GM12892 (cell line): ENCODE measurements at regions not wholly inside any gene's neighbourhood (a gene's known extent, or its start where the extent isn't known, plus 50 kb on each side); places are given as distances from the start of the nearest gene placed in this dataset.

Experiments
- POLR2A ChIP-seq: IDR thresholded peaks from 2 replicates; pipeline ENCODE4 v1.6.1; 2011; ENCODE audit warnings: low read depth, low read length, control low read depth
- POLR2AphosphoS5 ChIP-seq: IDR thresholded peaks from 2 replicates; pipeline ENCODE4 v1.6.1; 2011; ENCODE audit warnings: low read depth, low read length, control low read depth
- TAF1 ChIP-seq: IDR thresholded peaks from 2 replicates; pipeline ENCODE4 v1.6.1; 2011; ENCODE audit warnings: low read depth, mild to moderate bottlenecking, control low read depth, low read length, borderline replicate concordance

- no peak for TF ChIP-seq POLR2A
- no peak for TF ChIP-seq TAF1
- no peak for TF ChIP-seq POLR2AphosphoS5
These were observed 254.8 kb downstream of the SEC14L1 start for GRCh38 chr17:77395501-77396048.
